ENCODE measurements at regions not wholly inside any gene's neighbourhood (a gene's known extent, or its start where the extent isn't known, plus 50 kb on each side); places are given as distances from the start of the nearest gene placed in this dataset.

DNA sequence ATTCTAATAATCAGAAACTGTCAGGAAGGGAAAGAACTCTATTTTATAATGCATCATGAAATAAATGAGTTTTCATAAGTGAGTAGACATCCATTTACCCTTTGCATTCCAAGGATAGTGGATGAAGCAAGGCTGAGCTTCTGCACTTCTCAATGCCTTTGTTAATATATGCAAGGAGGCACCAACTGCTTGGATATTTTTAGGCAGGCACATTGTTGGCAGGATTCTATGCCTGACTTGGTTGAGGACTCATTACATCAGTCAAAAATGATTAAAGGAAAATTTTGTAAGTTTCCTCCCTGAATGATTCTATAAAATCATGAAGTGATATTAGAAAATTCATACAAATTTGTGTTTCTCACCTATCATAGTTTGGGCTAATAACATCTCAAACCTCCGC, 612.2 kb upstream of the POM121L12 start:
- TF ChIP-seq, protein P1, sequence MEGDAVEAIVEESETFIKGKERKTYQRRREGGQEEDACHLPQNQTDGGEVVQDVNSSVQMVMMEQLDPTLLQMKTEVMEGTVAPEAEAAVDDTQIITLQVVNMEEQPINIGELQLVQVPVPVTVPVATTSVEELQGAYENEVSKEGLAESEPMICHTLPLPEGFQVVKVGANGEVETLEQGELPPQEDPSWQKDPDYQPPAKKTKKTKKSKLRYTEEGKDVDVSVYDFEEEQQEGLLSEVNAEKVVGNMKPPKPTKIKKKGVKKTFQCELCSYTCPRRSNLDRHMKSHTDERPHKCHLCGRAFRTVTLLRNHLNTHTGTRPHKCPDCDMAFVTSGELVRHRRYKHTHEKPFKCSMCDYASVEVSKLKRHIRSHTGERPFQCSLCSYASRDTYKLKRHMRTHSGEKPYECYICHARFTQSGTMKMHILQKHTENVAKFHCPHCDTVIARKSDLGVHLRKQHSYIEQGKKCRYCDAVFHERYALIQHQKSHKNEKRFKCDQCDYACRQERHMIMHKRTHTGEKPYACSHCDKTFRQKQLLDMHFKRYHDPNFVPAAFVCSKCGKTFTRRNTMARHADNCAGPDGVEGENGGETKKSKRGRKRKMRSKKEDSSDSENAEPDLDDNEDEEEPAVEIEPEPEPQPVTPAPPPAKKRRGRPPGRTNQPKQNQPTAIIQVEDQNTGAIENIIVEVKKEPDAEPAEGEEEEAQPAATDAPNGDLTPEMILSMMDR (IDR thresholded peaks at IDR 0.05), result no peak
- TF ChIP-seq POLR2A (IDR thresholded peaks at IDR 0.05) (no peak), EP300 (IDR thresholded peaks at IDR 0.05) (no peak), POLR2AphosphoS5 (IDR thresholded peaks at IDR 0.05) (no peak)

All from sigmoid colon (tissue), 4 donors.